Stimulated activated naive CD8-positive, alpha-beta T cell treated with anti-CD3 and anti-CD28 coated beads, Interleukin-15, amount 100 ng/mL, for 72 hours (primary cell): ENCODE measurements at regions not wholly inside any gene's neighbourhood (a gene's known extent, or its start where the extent isn't known, plus 50 kb on each side); places are given as distances from the start of the nearest gene placed in this dataset.

Experiments
- ATAC-seq: fragments of 150-1000 bp; cut with Tn5 transposase; 2 replicates; pipeline ENCODE4 v1.10.0; 2021; ENCODE audit warnings: mild to moderate bottlenecking, moderate library complexity
- DNase-seq, 2 donors: peaks; one replicate each; pipeline ENCODE4 v3.0.0; 2021 to 2022
- H3K27ac Mint-ChIP-seq, 2 donors: one replicate each; pipeline ENCODE4 v1.8.0; 2022; ENCODE audit warnings: mild to moderate bottlenecking in 2 of 2, mixed read lengths in 2 of 2, moderate library complexity in 2 of 2
- H3K27me3 Mint-ChIP-seq: one replicate; pipeline ENCODE4 v1.8.0; 2022; ENCODE audit warnings: mixed read lengths
- H3K4me1 Mint-ChIP-seq: one replicate; pipeline ENCODE4 v1.8.0; 2022; ENCODE audit warnings: mild to moderate bottlenecking, mixed read lengths
- H3K4me3 Mint-ChIP-seq, 2 donors: one replicate each; pipeline ENCODE4 v1.8.0; 2022; ENCODE audit warnings: mild to moderate bottlenecking in 2 of 2, mixed read lengths in 2 of 2, moderate library complexity in 1 of 2
- H3K9me3 Mint-ChIP-seq, 2 donors: one replicate each; pipeline ENCODE4 v1.8.0; 2022; ENCODE audit warnings: mixed read lengths in 2 of 2

- DNase-seq = no peak
- no peak for ATAC-seq
- Mint-ChIP-seq H3K4me1 (no peaks in the 10 kb centered on the region), H3K27ac (no peak overlapping the region), H3K4me3 (no peak overlapping the region), H3K27me3 (no peaks in the 10 kb centered on the region), H3K9me3 (no peaks in the 10 kb centered on the region)
Measured at GRCh38 chr4:135777361-135777760, 1575.8 kb upstream of the PABPC4L start.

DNA sequence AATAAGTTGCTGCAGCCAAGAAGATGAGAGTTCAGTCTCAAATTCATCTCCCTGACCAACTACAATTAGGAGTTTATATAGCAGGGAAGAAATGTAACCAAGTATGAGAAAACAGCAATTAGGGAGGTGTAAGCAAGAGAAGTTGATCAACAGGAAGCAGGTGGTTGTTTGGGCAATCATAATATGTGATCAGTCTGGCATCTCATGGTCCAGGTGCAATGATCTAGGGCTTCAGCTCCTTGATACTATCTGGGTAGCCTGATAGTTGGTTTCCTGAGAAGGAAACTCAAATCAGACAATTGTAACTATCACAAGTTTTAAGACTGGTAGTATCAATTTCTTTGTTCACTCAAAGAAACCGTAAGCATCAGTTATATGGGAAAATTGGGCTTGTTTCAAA is 1574.3 kb upstream of the PABPC4L start:
- no peak for ATAC-seq
- H3K4me3 Mint-ChIP-seq = no peak overlapping the region
- H3K4me1 Mint-ChIP-seq = no peaks in the 10 kb centered on the region

DNA sequence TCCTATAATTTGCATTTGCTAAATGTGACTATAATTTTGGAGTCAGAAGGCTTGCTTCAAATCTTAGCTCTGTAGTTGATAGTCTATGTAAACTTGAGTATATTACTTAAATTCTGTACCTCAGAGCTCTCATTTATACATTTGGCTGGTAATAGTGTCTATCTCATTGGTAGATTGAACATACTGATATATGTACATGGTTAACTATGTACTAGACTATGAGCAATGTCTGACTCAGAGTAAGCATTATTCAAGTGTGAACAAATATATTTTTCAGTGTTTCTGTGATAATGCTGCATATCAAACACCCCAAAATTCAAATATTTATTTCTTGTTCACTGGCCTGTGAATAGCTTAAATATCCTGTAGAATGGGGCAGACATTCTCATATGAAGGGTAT is 1568.9 kb upstream of the PABPC4L start:
- DNase-seq (no peak), ATAC-seq (no peak)
- Mint-ChIP-seq H3K27ac (no peak overlapping the region), H3K4me1 (no peaks in the 10 kb centered on the region), H3K9me3 (peaks cover 14 to 15% of the 10 kb centered on the region in 2 donors), H3K4me3 (no peak overlapping the region), H3K27me3 (no peaks in the 10 kb centered on the region)

More for the DNA sequence above, 1574.3 kb upstream of the PABPC4L start:
- no peaks in the 10 kb centered on the region for H3K27me3 Mint-ChIP-seq
- no peak for DNase-seq
- no peaks in the 10 kb centered on the region for H3K9me3 Mint-ChIP-seq
- no peak overlapping the region for H3K27ac Mint-ChIP-seq

DNA sequence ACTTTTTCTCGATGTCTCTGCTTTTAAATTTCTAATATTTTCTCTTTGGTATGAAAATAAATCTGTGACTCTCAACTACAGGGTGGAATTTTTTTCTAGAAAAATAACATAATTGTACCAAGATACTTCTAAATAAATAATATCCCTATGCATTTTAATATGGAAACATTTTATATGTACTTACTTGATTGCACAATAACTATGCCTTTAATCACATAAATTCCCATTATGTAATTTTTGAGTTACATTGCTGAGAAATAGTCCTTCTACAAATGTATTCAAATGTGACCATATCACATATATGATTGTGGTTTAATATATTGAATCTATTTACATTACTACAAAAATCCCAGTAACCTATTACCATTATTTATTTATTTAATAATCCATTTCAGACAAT is 1543.3 kb upstream of the PABPC4L start:
- ATAC-seq = no peak
- no peak for DNase-seq
- Mint-ChIP-seq H3K4me3 (no peak overlapping the region), H3K9me3 (peaks cover 9 to 16% of the 10 kb centered on the region in 2 donors), H3K27ac (no peak overlapping the region), H3K27me3 (no peaks in the 10 kb centered on the region), H3K4me1 (no peaks in the 10 kb centered on the region)

DNA sequence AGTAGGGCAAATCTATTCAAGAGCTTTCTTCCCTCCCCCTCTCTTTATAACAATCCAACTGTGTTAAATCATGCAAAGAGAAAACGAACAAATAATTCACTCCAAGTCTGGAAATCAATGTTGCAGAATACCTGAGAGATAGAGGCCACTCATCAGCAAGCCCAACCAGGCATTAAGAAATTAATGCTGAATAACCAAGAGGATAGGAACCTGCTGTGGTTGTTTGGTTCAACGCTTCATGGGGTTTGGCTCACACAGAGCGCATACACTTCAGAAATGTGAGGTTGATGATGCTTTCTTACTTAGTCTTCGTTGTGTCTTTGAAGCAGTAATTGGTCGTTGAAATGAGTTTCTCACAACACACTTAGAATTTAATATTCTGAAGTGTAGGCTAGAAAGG is 1540.0 kb upstream of the PABPC4L start:
- ATAC-seq (no peak), DNase-seq (no peak)
- Mint-ChIP-seq H3K27me3 (no peaks in the 10 kb centered on the region), H3K4me3 (no peak overlapping the region), H3K4me1 (no peaks in the 10 kb centered on the region), H3K27ac (no peak overlapping the region), H3K9me3 (peaks cover 9 to 19% of the 10 kb centered on the region in 2 donors)

- Mint-ChIP-seq H3K4me1 (no peaks in the 10 kb centered on the region), H3K9me3 (peaks cover 9 to 13% of the 10 kb centered on the region in 2 donors), H3K27ac (no peak overlapping the region), H3K27me3 (no peaks in the 10 kb centered on the region), H3K4me3 (no peak overlapping the region)
- DNase-seq (no peak), ATAC-seq (no peak)
Measured at GRCh38 chr4:135739354-135739753, 1537.8 kb upstream of the PABPC4L start.

GRCh38 chr4:135735512-135735911 is 1533.9 kb upstream of the PABPC4L start:
- Mint-ChIP-seq H3K4me1 (no peaks in the 10 kb centered on the region), H3K4me3 (no peak overlapping the region), H3K27me3 (no peaks in the 10 kb centered on the region), H3K27ac (no peak overlapping the region), H3K9me3 (peaks cover 5 to 13% of the 10 kb centered on the region in 2 donors)
- no peak for ATAC-seq
- DNase-seq = no peak

- no peak for ATAC-seq
- Mint-ChIP-seq H3K27ac (no peak overlapping the region), H3K27me3 (no peaks in the 10 kb centered on the region), H3K4me3 (no peak overlapping the region), H3K4me1 (no peaks in the 10 kb centered on the region), H3K9me3 (peaks cover 5 to 9% of the 10 kb centered on the region in 2 donors)
- DNase-seq = no peak
Measured at GRCh38 chr4:135732448-135732847, 1530.9 kb upstream of the PABPC4L start.

DNA sequence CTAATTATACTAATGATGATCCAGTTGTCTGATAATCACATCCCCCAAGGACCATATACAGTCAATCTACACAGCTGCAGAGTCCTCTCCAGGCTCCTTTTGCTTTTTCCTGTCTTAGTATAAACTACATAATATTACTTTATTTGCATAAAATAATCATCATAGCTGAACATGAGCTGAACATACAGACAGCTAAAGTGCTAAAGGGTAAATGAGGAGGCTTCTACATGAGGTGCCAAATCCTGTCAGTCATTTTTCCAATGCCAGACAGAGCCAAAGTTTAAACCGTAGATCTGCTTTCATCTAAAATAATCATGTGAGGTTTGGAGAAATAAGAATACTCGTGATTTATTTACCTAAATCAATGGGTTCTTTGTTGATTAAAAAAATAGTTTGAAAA is 1530.1 kb upstream of the PABPC4L start:
- peaks cover 5 to 15% of the 10 kb centered on the region in 2 donors for H3K9me3 Mint-ChIP-seq
- no peaks in the 10 kb centered on the region for H3K4me1 Mint-ChIP-seq

GRCh38 chr4:135724421-135724820 is 1522.8 kb upstream of the PABPC4L start:
- H3K27me3 Mint-ChIP-seq = no peaks in the 10 kb centered on the region
- H3K27ac Mint-ChIP-seq = no peak overlapping the region
- DNase-seq = no peak
- peaks cover 0 to 8% of the 10 kb centered on the region in 2 donors for H3K9me3 Mint-ChIP-seq
- no peaks in the 10 kb centered on the region for H3K4me1 Mint-ChIP-seq
- H3K4me3 Mint-ChIP-seq = no peak overlapping the region
- ATAC-seq = no peak

More for the DNA sequence above, 1530.1 kb upstream of the PABPC4L start:
- DNase-seq = no peak
- Mint-ChIP-seq H3K27ac (no peak overlapping the region), H3K4me3 (no peak overlapping the region), H3K27me3 (no peaks in the 10 kb centered on the region)
- no peak for ATAC-seq

GRCh38 chr4:135718019-135718418 is 1516.4 kb upstream of the PABPC4L start:
- no peak for ATAC-seq
- no peaks in the 10 kb centered on the region for H3K9me3 Mint-ChIP-seq

DNA sequence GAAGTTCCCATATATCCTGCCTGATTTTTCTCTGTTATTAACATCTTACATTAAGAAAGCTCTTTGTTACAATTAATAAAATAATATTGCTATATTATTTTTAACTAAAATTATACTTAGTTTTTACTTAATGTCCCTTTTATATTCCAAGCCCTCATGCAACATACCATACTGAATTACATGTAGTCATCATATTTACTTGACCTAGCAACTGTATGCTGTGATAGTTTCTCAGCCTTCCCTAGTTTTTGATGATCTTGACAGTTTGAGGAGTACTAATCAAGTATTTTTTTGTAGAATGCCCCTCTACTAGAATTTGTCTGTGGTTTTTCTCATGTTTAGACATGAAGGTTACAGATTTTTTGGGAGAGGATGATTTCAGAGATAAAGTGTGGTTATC is 1503.8 kb upstream of the PABPC4L start:
- Mint-ChIP-seq H3K4me3 (no peak overlapping the region), H3K4me1 (no peaks in the 10 kb centered on the region), H3K9me3 (peaks cover 0 to 4% of the 10 kb centered on the region in 2 donors), H3K27me3 (no peaks in the 10 kb centered on the region), H3K27ac (no peak overlapping the region)
- ATAC-seq (no peak), DNase-seq (no peak)

More at GRCh38 chr4:135718019-135718418, 1516.4 kb upstream of the PABPC4L start:
- Mint-ChIP-seq H3K4me3 (no peak overlapping the region), H3K27ac (no peak overlapping the region), H3K4me1 (no peaks in the 10 kb centered on the region), H3K27me3 (no peaks in the 10 kb centered on the region)
- DNase-seq = no peak

GRCh38 chr4:135694066-135694465 is 1492.5 kb upstream of the PABPC4L start:
- Mint-ChIP-seq H3K9me3 (peaks cover 0 to 8% of the 10 kb centered on the region in 2 donors), H3K4me3 (no peak overlapping the region), H3K27ac (no peak overlapping the region), H3K27me3 (no peaks in the 10 kb centered on the region), H3K4me1 (no peaks in the 10 kb centered on the region)
- DNase-seq = no peak
- ATAC-seq = no peak

GRCh38 chr4:135684001-135684400 is 1482.4 kb upstream of the PABPC4L start:
- Mint-ChIP-seq H3K27ac (no peak overlapping the region), H3K4me1 (no peaks in the 10 kb centered on the region), H3K27me3 (no peaks in the 10 kb centered on the region), H3K4me3 (no peak overlapping the region), H3K9me3 (peaks cover 0 to 16% of the 10 kb centered on the region in 2 donors)
- DNase-seq (no peak), ATAC-seq (no peak)

DNA sequence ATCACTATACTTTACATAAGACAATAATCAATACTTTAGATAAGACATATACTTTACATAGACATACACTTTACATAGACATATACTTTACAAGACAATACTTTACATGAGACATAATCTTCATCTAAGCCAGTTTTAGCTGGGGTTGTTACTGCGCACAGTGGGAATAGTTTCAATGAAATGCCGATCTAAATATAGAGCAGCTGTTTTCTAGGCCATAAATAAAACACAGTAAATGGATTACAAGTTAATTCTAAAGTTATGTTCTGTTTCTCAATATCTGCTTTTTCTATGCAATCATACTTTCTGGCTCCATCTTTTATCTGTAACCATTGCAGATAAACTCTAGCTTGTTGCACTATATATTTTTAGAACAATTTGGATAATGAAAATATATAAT is 1470.6 kb upstream of the PABPC4L start:
- H3K4me3 Mint-ChIP-seq = no peak overlapping the region
- no peak for DNase-seq
- no peak overlapping the region for H3K27ac Mint-ChIP-seq
- H3K4me1 Mint-ChIP-seq = no peaks in the 10 kb centered on the region
- H3K27me3 Mint-ChIP-seq = no peaks in the 10 kb centered on the region
- ATAC-seq = no peak
- no peaks in the 10 kb centered on the region for H3K9me3 Mint-ChIP-seq

DNA sequence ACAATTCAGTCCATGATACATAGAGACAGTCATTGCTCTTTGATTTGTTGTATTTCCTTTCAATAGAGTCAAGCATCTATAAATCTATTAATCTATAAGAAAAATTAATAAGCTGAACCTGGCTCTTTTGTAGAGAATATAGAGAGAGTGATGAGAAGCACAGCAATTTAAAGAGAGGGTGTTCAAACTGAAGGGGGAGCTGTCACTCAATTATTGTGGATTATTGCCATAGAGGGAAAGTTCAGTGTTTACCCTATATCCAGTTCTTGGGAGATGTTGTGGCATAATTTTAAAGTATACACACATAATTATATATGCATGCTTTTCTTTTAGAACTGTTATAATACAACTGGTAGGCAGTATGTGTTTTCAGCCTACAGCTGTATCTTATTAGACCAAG is 1469.0 kb upstream of the PABPC4L start:
- ATAC-seq (no peak), DNase-seq (no peak)
- Mint-ChIP-seq H3K4me3 (no peak overlapping the region), H3K9me3 (peaks cover 0 to 7% of the 10 kb centered on the region in 2 donors), H3K27me3 (no peaks in the 10 kb centered on the region), H3K27ac (no peak overlapping the region), H3K4me1 (no peaks in the 10 kb centered on the region)
